Activated T-cell treated with anti-CD3 and anti-CD28 coated beads, Interleukin-2, amount 50 U/mL, for 24 hours (primary cell): ENCODE measurements at regions not wholly inside any gene's neighbourhood (a gene's known extent, or its start where the extent isn't known, plus 50 kb on each side); places are given as distances from the start of the nearest gene placed in this dataset.
"Not testable (repeated sequence)": the region's sequence is repeated elsewhere in the genome, so short reads cannot be mapped to it uniquely, and the experiment has no call there.

Source experiments
- DNase-seq: peaks from one replicate; pipeline ENCODE4 v3.0.0-alpha.2; 2020
- H3K27ac Mint-ChIP-seq: 2 replicates; pipeline ENCODE4 v1.8.0; 2020; ENCODE audit warnings: mild to moderate bottlenecking, mixed read lengths
- H3K27me3 Mint-ChIP-seq: 2 replicates; pipeline ENCODE4 v1.8.0; 2020; ENCODE audit warnings: mixed read lengths
- H3K36me3 Mint-ChIP-seq: 2 replicates; pipeline ENCODE4 v1.8.0; 2020; ENCODE audit warnings: low read depth, mixed read lengths
- H3K4me1 Mint-ChIP-seq: 2 replicates; pipeline ENCODE4 v1.8.0; 2020; ENCODE audit warnings: low read depth, mixed read lengths
- H3K4me3 Mint-ChIP-seq: 2 replicates; pipeline ENCODE4 v1.8.0; 2020; ENCODE audit warnings: mild to moderate bottlenecking, moderate library complexity, mixed read lengths
- H3K9me3 Mint-ChIP-seq: 2 replicates; pipeline ENCODE4 v1.8.0; 2020; ENCODE audit warnings: mixed read lengths

GRCh38 chr15:22241451-22241850, 161.1 kb downstream of the OR4M2 start:
- no peak for DNase-seq
- no peak overlapping the region for H3K4me3 Mint-ChIP-seq
- no peaks in the 10 kb centered on the region for H3K36me3 Mint-ChIP-seq
- peaks cover 13% of the 10 kb centered on the region for H3K4me1 Mint-ChIP-seq
- H3K27ac Mint-ChIP-seq, result no peak overlapping the region
- peaks cover 4% of the 10 kb centered on the region for H3K27me3 Mint-ChIP-seq
- no peaks in the 10 kb centered on the region for H3K9me3 Mint-ChIP-seq

GRCh38 chr15:22242311-22242710, 162.0 kb downstream of the OR4M2 start:
- H3K4me3 Mint-ChIP-seq, H3K36me3 Mint-ChIP-seq, H3K27ac Mint-ChIP-seq, H3K27me3 Mint-ChIP-seq, DNase-seq, H3K9me3 Mint-ChIP-seq: not testable (repeated sequence)
- H3K4me1 Mint-ChIP-seq, result peaks cover 13% of the 10 kb centered on the region

DNA sequence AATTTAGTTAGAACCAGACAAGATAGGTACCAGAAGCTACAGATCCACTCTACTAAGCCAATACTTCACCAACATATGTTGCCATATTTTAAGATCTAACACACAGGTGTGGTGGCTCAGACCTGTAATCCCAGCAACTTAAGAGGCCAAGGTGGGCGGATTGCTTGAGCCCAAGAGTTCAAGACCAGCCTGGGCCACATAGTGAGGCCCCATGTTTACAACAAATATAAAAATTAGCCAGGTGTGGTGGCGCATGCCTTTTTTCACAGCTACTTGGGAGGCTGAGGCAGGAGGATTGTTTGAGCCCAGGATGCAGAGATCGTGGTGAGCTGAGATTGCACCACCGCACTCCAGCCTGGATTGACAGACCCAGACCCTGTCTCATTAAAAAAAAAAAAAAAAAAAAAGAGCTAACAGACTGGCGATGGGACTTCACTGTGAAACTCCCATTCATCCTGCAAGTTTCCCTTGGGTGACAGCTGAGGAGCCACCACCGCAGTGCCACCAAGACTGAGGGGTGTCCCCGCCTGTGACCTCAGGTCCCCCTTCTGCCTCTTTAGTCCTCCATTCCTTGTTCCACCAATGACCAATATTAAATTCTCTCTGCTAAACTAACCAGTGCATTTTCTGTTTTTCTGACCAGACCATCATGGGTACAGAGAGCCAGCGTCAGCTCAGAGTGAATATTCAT, 163.3 kb downstream of the OR4M2 start:
- peaks cover 4% of the 10 kb centered on the region for H3K27me3 Mint-ChIP-seq
- H3K9me3 Mint-ChIP-seq, result no peaks in the 10 kb centered on the region
- peaks cover 12% of the 10 kb centered on the region for H3K4me1 Mint-ChIP-seq
- H3K36me3 Mint-ChIP-seq, result no peaks in the 10 kb centered on the region
- H3K4me3 Mint-ChIP-seq, result no peak overlapping the region
- DNase-seq, result no peak
- no peak overlapping the region for H3K27ac Mint-ChIP-seq

- not testable (repeated sequence) for H3K27ac Mint-ChIP-seq, H3K27me3 Mint-ChIP-seq, DNase-seq, H3K9me3 Mint-ChIP-seq, H3K36me3 Mint-ChIP-seq, H3K4me3 Mint-ChIP-seq
- H3K4me1 Mint-ChIP-seq, result peaks cover 14% of the 10 kb centered on the region
Measured at GRCh38 chr15:22249511-22249910, 169.2 kb downstream of the OR4M2 start.

DNA sequence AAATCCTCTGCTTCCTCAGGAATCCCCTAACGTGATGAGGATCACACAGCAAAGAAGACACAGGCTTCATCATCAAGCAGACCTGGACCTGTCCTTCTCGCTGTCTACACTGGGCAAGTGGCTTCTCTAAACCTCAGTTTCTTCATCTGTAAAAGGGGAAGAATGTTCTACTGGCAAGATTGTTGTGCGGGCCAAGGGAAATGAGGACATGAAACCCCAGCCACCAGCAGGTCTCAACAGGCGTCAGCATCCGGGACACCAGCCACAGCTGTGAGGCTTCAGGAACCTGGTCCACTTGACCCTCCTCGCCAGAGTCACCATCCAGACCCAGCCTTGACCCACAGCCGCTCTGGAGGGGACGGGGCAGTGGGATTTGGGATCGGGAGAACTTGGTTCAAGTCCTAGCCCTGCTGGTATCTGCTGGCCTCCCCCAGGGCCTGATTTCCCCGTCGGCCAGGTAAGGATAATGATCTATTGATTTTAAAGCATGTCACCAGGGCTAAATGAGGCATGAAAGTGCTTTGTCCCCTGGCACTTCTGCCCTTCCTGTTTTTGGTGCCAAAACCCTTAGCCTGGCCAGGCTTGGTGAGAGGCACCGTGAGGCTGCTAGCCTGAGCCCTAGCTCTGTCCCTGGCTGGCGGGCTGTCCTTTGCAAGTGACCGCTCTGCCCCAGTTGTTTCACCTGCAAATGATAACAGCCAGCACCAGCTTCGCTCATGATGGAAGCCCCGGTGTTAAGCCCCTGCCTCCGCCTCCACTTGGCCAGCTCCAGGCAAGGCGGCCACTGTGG, 170.4 kb downstream of the OR4M2 start:
- not testable (repeated sequence) for H3K36me3 Mint-ChIP-seq, DNase-seq, H3K9me3 Mint-ChIP-seq, H3K27ac Mint-ChIP-seq, H3K4me3 Mint-ChIP-seq
- H3K27me3 Mint-ChIP-seq, result peaks cover 11% of the 10 kb centered on the region
- H3K4me1 Mint-ChIP-seq, result peaks cover 21% of the 10 kb centered on the region

DNA sequence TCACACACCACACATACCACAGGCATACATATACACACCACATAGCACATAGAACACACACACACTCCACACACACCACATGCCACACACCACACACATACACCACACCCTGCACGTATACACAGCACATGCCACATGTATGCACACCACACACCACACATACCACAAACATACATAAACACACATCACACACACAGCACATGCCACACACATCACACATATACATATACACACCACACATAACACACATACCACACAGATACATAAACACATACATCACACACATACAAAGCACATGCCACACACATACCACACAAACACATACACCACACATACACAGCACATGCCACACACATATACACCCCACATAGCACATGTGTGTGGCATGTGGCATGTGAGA, 171.1 kb downstream of the OR4M2 start:
- Mint-ChIP-seq H3K4me1 (peaks cover 21% of the 10 kb centered on the region), H3K36me3 (no peaks in the 10 kb centered on the region), H3K27me3 (peaks cover 15% of the 10 kb centered on the region), H3K27ac (no peak overlapping the region), H3K9me3 (no peaks in the 10 kb centered on the region), H3K4me3 (no peak overlapping the region)
- no peak for DNase-seq

DNA sequence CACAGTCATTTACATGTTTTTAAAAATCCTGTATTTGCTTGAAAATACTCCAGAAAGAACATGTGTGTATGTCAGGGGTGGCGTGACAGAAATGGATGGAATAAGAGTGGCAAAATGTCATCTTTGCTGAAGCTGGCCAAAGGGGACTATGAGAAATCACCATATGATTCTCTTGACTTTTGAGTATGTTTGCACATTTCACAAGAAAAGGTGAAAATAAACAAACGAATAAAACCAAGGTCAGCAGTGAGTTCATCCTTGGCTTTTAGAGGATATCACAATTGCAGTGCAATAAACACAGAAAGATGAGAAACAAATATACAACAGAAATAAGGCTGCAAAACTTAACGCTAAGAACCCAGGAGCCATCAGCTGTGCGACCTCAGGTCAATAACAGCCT, 171.7 kb downstream of the OR4M2 start:
- DNase-seq, H3K27ac Mint-ChIP-seq, H3K9me3 Mint-ChIP-seq, H3K36me3 Mint-ChIP-seq, H3K4me3 Mint-ChIP-seq: not testable (repeated sequence)
- peaks cover 21% of the 10 kb centered on the region for H3K4me1 Mint-ChIP-seq
- H3K27me3 Mint-ChIP-seq, result peaks cover 19% of the 10 kb centered on the region

GRCh38 chr15:22252521-22252920, 172.2 kb downstream of the OR4M2 start:
- not testable (repeated sequence) for H3K4me3 Mint-ChIP-seq, H3K27ac Mint-ChIP-seq, H3K36me3 Mint-ChIP-seq, DNase-seq, H3K9me3 Mint-ChIP-seq
- H3K4me1 Mint-ChIP-seq, result peaks cover 21% of the 10 kb centered on the region
- peaks cover 19% of the 10 kb centered on the region for H3K27me3 Mint-ChIP-seq

DNA sequence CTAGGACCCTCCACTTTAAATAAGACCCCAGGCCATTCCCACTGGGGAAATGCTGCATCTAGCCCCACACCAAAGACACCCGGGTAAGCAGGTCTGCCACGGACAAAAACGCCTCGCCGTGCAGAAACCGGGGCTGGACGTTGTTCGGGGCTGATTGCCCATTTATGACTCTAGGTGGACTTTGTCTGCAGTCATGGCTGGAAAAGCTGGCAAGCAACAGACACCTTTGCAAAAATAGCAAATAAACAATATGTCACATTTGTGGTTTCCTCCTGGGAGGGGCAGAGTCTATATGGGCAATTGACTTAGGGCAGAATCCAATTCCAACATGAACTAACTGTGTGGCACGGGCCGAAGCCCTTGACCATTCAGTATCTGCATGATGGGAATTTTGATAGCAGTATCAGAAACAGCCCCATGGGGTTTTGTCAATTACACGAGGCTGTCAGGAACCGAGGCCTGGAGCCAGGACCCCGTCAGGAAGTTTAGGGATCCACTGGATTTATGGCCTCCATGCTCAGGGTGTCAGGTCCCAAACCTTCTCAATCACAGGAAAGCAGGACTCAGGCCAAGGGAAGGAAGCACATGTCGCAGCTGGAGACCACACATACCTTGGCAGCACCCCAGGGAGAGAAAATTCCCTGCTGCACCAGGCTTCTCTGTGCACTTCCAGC, 172.8 kb downstream of the OR4M2 start:
- not testable (repeated sequence) for H3K9me3 Mint-ChIP-seq, H3K36me3 Mint-ChIP-seq, DNase-seq, H3K4me3 Mint-ChIP-seq, H3K27ac Mint-ChIP-seq
- H3K27me3 Mint-ChIP-seq, result peaks cover 19% of the 10 kb centered on the region
- peaks cover 21% of the 10 kb centered on the region for H3K4me1 Mint-ChIP-seq

DNA sequence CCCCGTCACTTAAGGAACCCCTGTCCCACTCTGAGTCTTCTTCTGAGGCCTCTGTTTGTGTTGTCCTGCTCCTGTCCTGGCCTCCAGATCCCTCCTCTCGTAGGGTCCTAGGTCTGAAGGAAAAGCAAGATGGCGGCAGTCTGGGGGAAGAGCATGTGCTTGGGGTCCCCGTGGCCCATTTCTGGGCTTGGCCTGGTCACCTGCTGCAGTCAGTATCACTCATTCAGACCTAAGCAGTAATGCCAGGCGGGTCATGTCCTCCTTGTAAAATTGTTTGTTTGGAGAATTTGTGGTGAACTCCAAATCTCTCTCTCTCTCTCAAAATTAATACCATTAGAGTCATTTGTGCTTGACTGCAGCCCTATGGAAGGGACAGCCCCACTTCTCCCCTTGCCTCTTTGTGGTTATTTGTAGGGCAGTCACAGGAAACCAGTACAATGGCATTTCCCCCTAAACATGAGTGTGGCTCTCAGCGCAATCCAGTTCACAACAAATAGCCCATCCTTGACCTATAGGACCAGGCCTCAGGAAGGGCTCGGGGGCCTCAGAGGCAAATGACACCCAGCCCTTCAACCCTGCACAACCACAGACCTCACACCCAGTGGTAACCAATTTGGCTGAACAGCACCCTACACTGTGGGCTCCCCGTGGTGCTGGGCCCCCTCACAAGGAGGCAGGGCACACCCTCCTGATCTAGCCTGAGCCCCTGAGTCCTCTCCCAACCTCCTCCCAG, 173.5 kb downstream of the OR4M2 start:
- Mint-ChIP-seq H3K27me3 (peaks cover 19% of the 10 kb centered on the region), H3K36me3 (no peaks in the 10 kb centered on the region), H3K9me3 (no peaks in the 10 kb centered on the region), H3K27ac (no peak overlapping the region), H3K4me3 (no peak overlapping the region), H3K4me1 (peaks cover 21% of the 10 kb centered on the region)
- DNase-seq, result no peak

GRCh38 chr15:22254409-22255045, 174.2 kb downstream of the OR4M2 start:
- not testable (repeated sequence) for DNase-seq, H3K4me3 Mint-ChIP-seq, H3K9me3 Mint-ChIP-seq, H3K36me3 Mint-ChIP-seq
- Mint-ChIP-seq H3K4me1 (peaks cover 26% of the 10 kb centered on the region), H3K27ac (peak overlapping the region; percentile 16), H3K27me3 (peaks cover 21% of the 10 kb centered on the region)

- not testable (repeated sequence) for H3K27ac Mint-ChIP-seq, H3K36me3 Mint-ChIP-seq, DNase-seq, H3K4me3 Mint-ChIP-seq, H3K9me3 Mint-ChIP-seq
- Mint-ChIP-seq H3K4me1 (peaks cover 36% of the 10 kb centered on the region), H3K27me3 (peaks cover 22% of the 10 kb centered on the region)
Measured at GRCh38 chr15:22255606-22256005, 175.3 kb downstream of the OR4M2 start.

- not testable (repeated sequence) for H3K36me3 Mint-ChIP-seq, H3K9me3 Mint-ChIP-seq, DNase-seq, H3K4me3 Mint-ChIP-seq, H3K27ac Mint-ChIP-seq
- H3K4me1 Mint-ChIP-seq, result peaks cover 43% of the 10 kb centered on the region
- peaks cover 22% of the 10 kb centered on the region for H3K27me3 Mint-ChIP-seq
Measured at GRCh38 chr15:22256389-22257046, 176.2 kb downstream of the OR4M2 start.
